Panc1 (cell line): ENCODE measurements at regions not wholly inside any gene's neighbourhood (a gene's known extent, or its start where the extent isn't known, plus 50 kb on each side); places are given as distances from the start of the nearest gene placed in this dataset.

Experiments
- ATAC-seq: fragments of 200-7000 bp; cut with Tn5 transposase; 2 replicates; pipeline ENCODE4 v1.9.1; 2020; ENCODE audit warnings: mild to moderate bottlenecking, moderate library complexity
- BruUV-seq: library from RNA; stranded (reverse); fragments of 400-500 nt; replicated peaks from 2 replicates; lab custom pipeline; 2021; lab: Mats Ljungman, UMichigan
- CTCF ChIA-PET: fragments of 300-600 bp; sonication (Branson Sonifier 250); formaldehyde crosslinking; loops from one replicate; lab custom pipeline; 2022; ENCODE audit warnings: antibody characterized with exemption; lab: Charles Lee
- POLR2A ChIA-PET: fragments of 300-600 bp; sonication (Branson Sonifier 250); formaldehyde crosslinking; loops from one replicate; lab custom pipeline; 2022; ENCODE audit warnings: antibody characterized with exemption; lab: Charles Lee
- DNase-seq: peaks from one replicate; pipeline ENCODE4 v3.0.0-alpha.2; 2010; ENCODE audit warnings: low read depth, low spot score
- H3K27ac ChIP-seq: 2 replicates; pipeline ENCODE4 v1.5.1; 2011; ENCODE audit warnings: mild to moderate bottlenecking, low read length, inconsistent platforms
- H3K27me3 ChIP-seq: fragments of 200-500 bp; sonication (Bioruptor generic); 2 replicates; pipeline ENCODE4 v1.6.0; 2014; ENCODE audit warnings: low read length, inconsistent platforms; ENCODE audit not compliant: control insufficient read depth, insufficient read depth
- H3K36me3 ChIP-seq: fragments of 200-500 bp; sonication (Bioruptor generic); 2 replicates; pipeline ENCODE4 v1.5.1; 2014; ENCODE audit warnings: inconsistent platforms, mild to moderate bottlenecking, low read length, moderate library complexity; ENCODE audit not compliant: control insufficient read depth, insufficient read depth
- H3K4me1 ChIP-seq: 2 replicates; pipeline ENCODE4 v1.5.1; 2011; ENCODE audit warnings: inconsistent platforms, mild to moderate bottlenecking, low read length, moderate library complexity; ENCODE audit not compliant: control insufficient read depth, insufficient read depth
- H3K4me3 ChIP-seq, 2 experiments: 2 replicates each; pipeline ENCODE4 v1.5.1; 2011 to 2012; ENCODE audit warnings: low read depth in 2 of 2, low read length in 2 of 2, mild to moderate bottlenecking in 2 of 2, inconsistent platforms in 1 of 2, moderate library complexity in 1 of 2
- H3K9me3 ChIP-seq: fragments of 200-500 bp; sonication (Bioruptor generic); 2 replicates; pipeline ENCODE4 v1.5.1; 2014; ENCODE audit warnings: low read depth, mild to moderate bottlenecking, inconsistent platforms, low read length, moderate library complexity; ENCODE audit not compliant: control insufficient read depth, insufficient read depth
- CTCF ChIP-seq: fragments of 450-650 bp; IDR thresholded peaks from 2 replicates; pipeline ENCODE4 v1.5.1; 2017; ENCODE audit warnings: mild to moderate bottlenecking
- POLR2AphosphoS5 ChIP-seq: IDR thresholded peaks from 2 replicates; pipeline ENCODE4 v1.6.1; 2012; ENCODE audit warnings: mild to moderate bottlenecking, low read depth, low read length, moderate library complexity
- REST ChIP-seq, 2 experiments: IDR thresholded peaks; 2 replicates each; pipeline ENCODE4 v1.6.1; 2011 to 2012; ENCODE audit warnings: low read depth in 2 of 2, control low read depth in 1 of 2, low read length in 1 of 2, mild to moderate bottlenecking in 1 of 2, moderate library complexity in 1 of 2; ENCODE audit not compliant: insufficient read depth in 1 of 2
- SIN3A ChIP-seq: IDR thresholded peaks from 2 replicates; pipeline ENCODE4 v1.6.1; 2012; ENCODE audit warnings: low read depth, mild to moderate bottlenecking, low read length, moderate library complexity, borderline replicate concordance; ENCODE audit not compliant: insufficient read depth
- TCF7L2 ChIP-seq: IDR thresholded peaks from 2 replicates; pipeline ENCODE4 v1.6.1; 2011; ENCODE audit warnings: mild to moderate bottlenecking, low read depth, low read length, inconsistent platforms
- in situ Hi-C: cut with HindIII; loops from 2 replicates; pipeline ENCODE4 v1.10.0; 2016; ENCODE audit warnings: low sequenced_read_pairs, low pct_unique_long_range_greater_than_20kb
- intact Hi-C: fragments of 100-400 bp; cut with micrococcal nuclease; formaldehyde crosslinking; loops from one replicate; pipeline ENCODE4 v1.10.0; 2022; ENCODE audit not compliant: unreplicated experiment

GRCh38 chr1:82391712-82392111, 591.0 kb downstream of the ADGRL2 start:
- ATAC-seq, result no peak
- Histone ChIP-seq H3K27ac (no peak overlapping the region), H3K9me3 (no peaks in the 10 kb centered on the region), H3K36me3 (no peaks in the 10 kb centered on the region), H3K4me3 (no peak overlapping the region), H3K27me3 (peaks cover 3% of the 10 kb centered on the region; the same call in 1 of the 2 replicates), H3K4me1 (no peaks in the 10 kb centered on the region)
- POLR2A ChIA-PET, result no interaction called here
- CTCF ChIA-PET, result no interaction called here
- in situ Hi-C loops (no loop called here), intact Hi-C loops (no loop called here)
- no TSS peak for BruUV-seq
- no peak for TF ChIP-seq REST (IDR thresholded peaks at IDR 0.05; ENCODE audit: insufficient read depth in 1 of 2, low read depth in 2 of 2, low read length in 1 of 2)
- no peak for TF ChIP-seq POLR2AphosphoS5
- no peak for TF ChIP-seq SIN3A
- no peak for TF ChIP-seq CTCF
- no peak for TF ChIP-seq TCF7L2
- DNase-seq, result no peak

- Histone ChIP-seq H3K27ac (no peak overlapping the region), H3K4me3 (no peak overlapping the region), H3K4me1 (no peaks in the 10 kb centered on the region), H3K36me3 (no peaks in the 10 kb centered on the region), H3K9me3 (no peaks in the 10 kb centered on the region), H3K27me3 (peaks cover 3% of the 10 kb centered on the region; the same call in 1 of the 2 replicates)
- POLR2A ChIA-PET, result no interaction called here
- no peak for TF ChIP-seq SIN3A
- no peak for TF ChIP-seq CTCF
- TF ChIP-seq REST (IDR thresholded peaks at IDR 0.05; ENCODE audit: insufficient read depth in 1 of 2, low read depth in 2 of 2, low read length in 1 of 2), result no peak
- no peak for TF ChIP-seq POLR2AphosphoS5
- TF ChIP-seq TCF7L2, result no peak
- CTCF ChIA-PET, result interaction anchor here (0.6 kb wide), 1 partner anchor 372 kb away, joined by 4 read pairs; no protein-coding TSS in a partner anchor
- intact Hi-C loops, result no loop called here
- no TSS peak for BruUV-seq
- ATAC-seq (no peak), DNase-seq (no peak)
- in situ Hi-C loops, result no loop called here
These were observed 589.9 kb downstream of the ADGRL2 start for GRCh38 chr1:82390627-82391026.
